Naive thymus-derived CD4-positive, alpha-beta T cell (primary cell): ENCODE measurements at regions not wholly inside any gene's neighbourhood (a gene's known extent, or its start where the extent isn't known, plus 50 kb on each side); places are given as distances from the start of the nearest gene placed in this dataset.
"Not testable (repeated sequence)": the region's sequence is repeated elsewhere in the genome, so short reads cannot be mapped to it uniquely, and the experiment has no call there.

ENCODE experiments used
- ATAC-seq: fragments of 150-1000 bp; cut with Tn5 transposase; 2 replicates; pipeline ENCODE4 v1.10.0; 2021; ENCODE audit warnings: mild to moderate bottlenecking, moderate library complexity
- CTCF ChIA-PET: fragments of 350-600 bp; sonication (Branson Sonifier 250); formaldehyde crosslinking; loops from one replicate; lab custom pipeline; 2021; ENCODE audit warnings: antibody characterized with exemption; lab: Charles Lee
- POLR2A ChIA-PET: fragments of 350-600 bp; sonication (Branson Sonifier 250); formaldehyde crosslinking; loops from one replicate; lab custom pipeline; 2021; ENCODE audit warnings: antibody characterized with exemption, inconsistent platforms; lab: Charles Lee
- DNase-seq, 9 donors: peaks; one replicate each; pipeline versions ENCODE4 v3.0.0 to v3.0.0-alpha.2; 2020 to 2022; ENCODE audit warnings: mixed read lengths in 1 of 9
- H3K27ac ChIP-seq: one replicate; pipeline ENCODE4 v1.7.0; 2013; ENCODE audit warnings: mild to moderate bottlenecking, low read depth, low read length, moderate library complexity
- H3K27me3 ChIP-seq, 2 donors: one replicate each; pipeline ENCODE4 v1.7.0; 2013; ENCODE audit warnings: low read length in 2 of 2, mild to moderate bottlenecking in 2 of 2, moderate library complexity in 2 of 2; ENCODE audit not compliant: control insufficient read depth in 2 of 2, insufficient read depth in 2 of 2
- H3K36me3 ChIP-seq, 3 experiments: 1 replicate in 2 of 3; 2 replicates in 1 of 3; pipeline ENCODE4 v1.7.0; 2013; ENCODE audit warnings: low read length in 3 of 3, mild to moderate bottlenecking in 3 of 3, moderate library complexity in 1 of 3; ENCODE audit not compliant: insufficient read depth in 3 of 3, control insufficient read depth in 2 of 3
- H3K4me1 ChIP-seq, 2 donors: one replicate each; pipeline ENCODE4 v1.7.0; 2013; ENCODE audit warnings: low read length in 2 of 2, mild to moderate bottlenecking in 2 of 2, moderate library complexity in 1 of 2; ENCODE audit not compliant: control insufficient read depth in 2 of 2, insufficient read depth in 2 of 2
- H3K4me3 ChIP-seq: 2 replicates; pipeline ENCODE4 v1.7.0; 2013; ENCODE audit warnings: mild to moderate bottlenecking, low read length
- H3K9me3 ChIP-seq, 3 experiments: 1 replicate in 2 of 3; 2 replicates in 1 of 3; pipeline ENCODE4 v1.7.0; 2013; ENCODE audit warnings: low read length in 3 of 3; ENCODE audit not compliant: control insufficient read depth in 2 of 3
- H3K27ac Mint-ChIP-seq, 9 donors: one replicate each; pipeline ENCODE4 v1.8.0; 2020 to 2022; ENCODE audit warnings: mixed read lengths in 9 of 9, mild to moderate bottlenecking in 8 of 9, moderate library complexity in 5 of 9, inconsistent platforms in 2 of 9
- H3K27me3 Mint-ChIP-seq, 5 donors: one replicate each; pipeline ENCODE4 v1.8.0; 2021 to 2022; ENCODE audit warnings: mixed read lengths in 5 of 5, mild to moderate bottlenecking in 1 of 5
- H3K36me3 Mint-ChIP-seq, 5 donors: one replicate each; pipeline ENCODE4 v1.8.0; 2020 to 2022; ENCODE audit warnings: mixed read lengths in 5 of 5, mild to moderate bottlenecking in 3 of 5, inconsistent platforms in 1 of 5
- H3K4me1 Mint-ChIP-seq, 7 donors: one replicate each; pipeline ENCODE4 v1.8.0; 2020 to 2022; ENCODE audit warnings: mixed read lengths in 7 of 7, mild to moderate bottlenecking in 3 of 7, inconsistent platforms in 1 of 7
- H3K4me3 Mint-ChIP-seq, 10 donors: one replicate each; pipeline ENCODE4 v1.8.0; 2020 to 2022; ENCODE audit warnings: mild to moderate bottlenecking in 10 of 10, mixed read lengths in 10 of 10, moderate library complexity in 6 of 10, inconsistent platforms in 2 of 10
- H3K9me3 Mint-ChIP-seq, 11 donors: one replicate each; pipeline ENCODE4 v1.8.0; 2020 to 2022; ENCODE audit warnings: mixed read lengths in 11 of 11, mild to moderate bottlenecking in 4 of 11, inconsistent platforms in 1 of 11, moderate library complexity in 1 of 11
- intact Hi-C, 2 donors: fragments of 100-400 bp; cut with micrococcal nuclease; formaldehyde crosslinking; loops; one replicate each; pipeline ENCODE4 v1.15.1; 2023

GRCh38 chr6:90887764-90888163 is 300.9 kb upstream of the MAP3K7 start:
- ATAC-seq (no peak), DNase-seq (no peak)
- H3K4me1 ChIP-seq, result no peaks in the 10 kb centered on the region
- H3K4me3 ChIP-seq, result no peak overlapping the region
- ChIA-PET CTCF (no interaction called here), POLR2A (no interaction called here)
- no peaks in the 10 kb centered on the region for H3K36me3 Mint-ChIP-seq
- no peaks in the 10 kb centered on the region for H3K27me3 ChIP-seq
- no peak overlapping the region for H3K27ac Mint-ChIP-seq
- H3K4me1 Mint-ChIP-seq, result no peaks in the 10 kb centered on the region
- no peak overlapping the region for H3K4me3 Mint-ChIP-seq
- no peaks in the 10 kb centered on the region for H3K9me3 ChIP-seq
- H3K9me3 Mint-ChIP-seq, result peaks cover 0 to 20% (median 10%) of the 10 kb centered on the region in 11 donors
- H3K36me3 ChIP-seq, result no peaks in the 10 kb centered on the region
- no peak overlapping the region for H3K27ac ChIP-seq
- peaks cover 2 to 30% (median 7%) of the 10 kb centered on the region in 5 donors for H3K27me3 Mint-ChIP-seq
- intact Hi-C loops, result no loop called here

DNA sequence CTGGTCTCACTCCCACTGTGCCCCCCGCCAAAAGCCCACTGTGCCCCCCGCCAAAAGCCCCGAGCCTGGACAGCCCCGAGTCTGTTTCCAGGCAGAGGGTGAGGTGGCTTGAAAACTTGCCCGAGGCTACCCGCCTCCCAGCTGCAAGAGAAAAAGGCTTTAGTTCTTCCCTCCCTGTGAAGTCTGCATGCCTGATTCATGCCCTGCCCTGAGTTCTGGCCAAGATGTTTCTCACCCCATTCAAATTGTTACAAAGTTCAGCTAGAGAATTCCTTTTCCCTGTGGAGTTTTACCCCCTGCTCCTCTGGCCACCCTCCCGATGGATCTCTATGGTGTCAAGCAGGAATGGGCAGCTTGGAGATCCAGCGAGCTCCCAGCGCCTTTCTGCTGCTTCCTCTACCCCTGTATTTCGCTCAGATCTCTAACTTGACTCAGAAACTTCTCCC is 298.8 kb upstream of the MAP3K7 start:
- no peaks in the 10 kb centered on the region for H3K4me1 ChIP-seq
- ATAC-seq (no peak), DNase-seq (no peak)
- Mint-ChIP-seq H3K4me1 (no peaks in the 10 kb centered on the region), H3K4me3 (no peak overlapping the region), H3K36me3 (peaks cover 0 to 3% (median 0%) of the 10 kb centered on the region in 5 donors), H3K9me3 (peaks cover 2 to 35% (median 14%) of the 10 kb centered on the region in 11 donors), H3K27ac (no peak overlapping the region), H3K27me3 (peaks cover 3 to 30% (median 13%) of the 10 kb centered on the region in 5 donors)
- H3K36me3 ChIP-seq, result no peaks in the 10 kb centered on the region
- intact Hi-C loops, result no loop called here
- H3K4me3 ChIP-seq, result no peak overlapping the region
- H3K9me3 ChIP-seq, result no peaks in the 10 kb centered on the region
- H3K27me3 ChIP-seq, result no peaks in the 10 kb centered on the region
- POLR2A ChIA-PET, result no interaction called here
- no peak overlapping the region for H3K27ac ChIP-seq
- CTCF ChIA-PET, result no interaction called here

DNA sequence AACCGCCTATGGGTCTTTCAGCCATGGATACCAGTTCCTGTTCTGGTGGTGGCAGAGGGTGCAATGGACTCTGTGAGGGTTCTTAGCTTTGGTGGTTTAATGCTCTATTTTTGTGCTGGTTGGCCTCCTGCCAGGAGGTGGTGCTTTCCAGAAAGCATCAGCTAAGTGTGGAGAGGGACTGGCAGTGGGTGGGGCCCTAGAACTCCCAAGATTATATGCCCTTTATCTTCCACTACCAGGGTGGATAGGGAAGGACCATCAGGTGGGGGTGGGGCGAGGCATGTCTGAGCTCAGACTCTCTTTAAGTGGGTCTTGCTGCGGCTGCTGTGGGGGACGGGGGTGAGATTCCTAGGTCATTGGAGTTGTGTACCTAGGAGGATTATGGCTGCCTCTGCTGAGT is 298.3 kb upstream of the MAP3K7 start:
- H3K27ac ChIP-seq, H3K36me3 Mint-ChIP-seq, H3K36me3 ChIP-seq, H3K4me3 Mint-ChIP-seq, intact Hi-C loops, H3K4me1 ChIP-seq, POLR2A ChIA-PET, H3K4me1 Mint-ChIP-seq, H3K27ac Mint-ChIP-seq, ATAC-seq, H3K27me3 ChIP-seq, DNase-seq, H3K9me3 ChIP-seq, H3K4me3 ChIP-seq: not testable (repeated sequence)
- Mint-ChIP-seq H3K9me3 (peaks cover 2 to 38% (median 14%) of the 10 kb centered on the region in 11 donors), H3K27me3 (peaks cover 3 to 30% (median 13%) of the 10 kb centered on the region in 5 donors)
- CTCF ChIA-PET, result interaction anchor here (0.7 kb wide), 1 partner anchor 12 kb away, joined by 3 read pairs; no protein-coding TSS in a partner anchor

DNA sequence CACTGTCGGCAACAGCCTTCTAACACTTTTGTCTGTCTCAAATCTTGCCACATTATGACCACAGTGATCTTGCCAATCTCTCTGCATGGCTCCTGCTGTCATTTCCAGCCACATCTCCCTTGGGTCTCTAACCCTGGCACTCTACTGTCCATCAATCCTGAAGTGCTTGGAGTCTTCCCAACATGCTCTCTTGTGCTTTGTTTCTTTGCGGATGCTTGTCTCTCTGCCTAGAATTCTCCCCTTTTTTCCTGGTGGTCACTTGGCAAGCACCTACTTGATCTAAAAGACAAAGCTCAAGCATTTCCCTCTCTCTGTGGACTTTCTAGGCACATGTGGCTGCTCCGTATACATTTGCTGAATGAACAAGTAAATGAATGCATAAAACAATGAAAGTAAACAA is 290.7 kb upstream of the MAP3K7 start:
- no peaks in the 10 kb centered on the region for H3K36me3 ChIP-seq
- no peak overlapping the region for H3K4me3 ChIP-seq
- H3K27ac ChIP-seq, result no peak overlapping the region
- intact Hi-C loops, result no loop called here
- ChIA-PET CTCF (no interaction called here), POLR2A (no interaction called here)
- ATAC-seq (no peak), DNase-seq (no peak)
- H3K27me3 ChIP-seq, result no peaks in the 10 kb centered on the region
- Mint-ChIP-seq H3K9me3 (peaks cover 3 to 27% (median 8%) of the 10 kb centered on the region in 11 donors), H3K36me3 (peaks cover 0 to 3% (median 0%) of the 10 kb centered on the region in 5 donors), H3K4me1 (no peaks in the 10 kb centered on the region), H3K27ac (no peak overlapping the region), H3K27me3 (peaks cover 10 to 25% (median 14%) of the 10 kb centered on the region in 5 donors), H3K4me3 (no peak overlapping the region)
- H3K9me3 ChIP-seq, result no peaks in the 10 kb centered on the region
- no peaks in the 10 kb centered on the region for H3K4me1 ChIP-seq

- H3K27ac Mint-ChIP-seq, result no peak overlapping the region
- peaks cover 17 to 29% (median 27%) of the 10 kb centered on the region in 5 donors for H3K27me3 Mint-ChIP-seq
- Histone ChIP-seq H3K36me3 (no peaks in the 10 kb centered on the region), H3K4me1 (no peaks in the 10 kb centered on the region), H3K27me3 (no peaks in the 10 kb centered on the region), H3K4me3 (no peak overlapping the region), H3K27ac (no peak overlapping the region), H3K9me3 (no peaks in the 10 kb centered on the region)
- ATAC-seq, result no peak
- ChIA-PET CTCF (no interaction called here), POLR2A (no interaction called here)
- no peak overlapping the region for H3K4me3 Mint-ChIP-seq
- H3K36me3 Mint-ChIP-seq, result no peaks in the 10 kb centered on the region
- H3K9me3 Mint-ChIP-seq, result peaks cover 0 to 7% (median 4%) of the 10 kb centered on the region in 11 donors
- intact Hi-C loops, result no loop called here
- DNase-seq, result no peak
- no peaks in the 10 kb centered on the region for H3K4me1 Mint-ChIP-seq
These were observed 288.1 kb upstream of the MAP3K7 start for GRCh38 chr6:90874931-90875330.

DNA sequence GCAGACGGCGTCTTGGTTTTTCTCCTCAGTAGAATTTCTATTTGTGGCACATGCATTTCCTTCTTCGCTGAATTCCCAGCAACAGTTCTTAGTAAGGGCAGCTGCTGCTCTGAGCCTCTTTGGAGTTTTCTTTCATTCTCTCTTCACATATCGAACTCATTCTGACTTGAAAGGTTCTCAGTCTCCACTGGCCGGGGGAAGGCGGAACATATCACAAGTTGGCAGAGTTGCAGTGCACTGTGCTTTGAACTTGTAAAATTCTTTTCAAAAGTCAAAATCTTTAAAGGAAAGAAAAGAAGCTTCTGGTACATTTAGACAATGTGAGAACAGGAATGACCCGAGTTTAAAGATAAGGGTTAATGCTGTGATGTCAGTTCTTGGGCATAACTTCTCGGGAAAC is 286.1 kb upstream of the MAP3K7 start:
- Mint-ChIP-seq H3K4me3 (no peak overlapping the region), H3K27me3 (peaks cover 17 to 35% (median 26%) of the 10 kb centered on the region in 5 donors), H3K36me3 (no peaks in the 10 kb centered on the region), H3K9me3 (peaks cover 0 to 5% (median 0%) of the 10 kb centered on the region in 11 donors), H3K4me1 (no peaks in the 10 kb centered on the region), H3K27ac (no peak overlapping the region)
- POLR2A ChIA-PET, result no interaction called here
- Histone ChIP-seq H3K36me3 (no peaks in the 10 kb centered on the region), H3K27me3 (no peaks in the 10 kb centered on the region), H3K27ac (no peak overlapping the region), H3K4me3 (no peak overlapping the region), H3K4me1 (no peaks in the 10 kb centered on the region), H3K9me3 (no peaks in the 10 kb centered on the region)
- DNase-seq (no peak), ATAC-seq (no peak)
- CTCF ChIA-PET, result no interaction called here
- intact Hi-C loops, result no loop called here

DNA sequence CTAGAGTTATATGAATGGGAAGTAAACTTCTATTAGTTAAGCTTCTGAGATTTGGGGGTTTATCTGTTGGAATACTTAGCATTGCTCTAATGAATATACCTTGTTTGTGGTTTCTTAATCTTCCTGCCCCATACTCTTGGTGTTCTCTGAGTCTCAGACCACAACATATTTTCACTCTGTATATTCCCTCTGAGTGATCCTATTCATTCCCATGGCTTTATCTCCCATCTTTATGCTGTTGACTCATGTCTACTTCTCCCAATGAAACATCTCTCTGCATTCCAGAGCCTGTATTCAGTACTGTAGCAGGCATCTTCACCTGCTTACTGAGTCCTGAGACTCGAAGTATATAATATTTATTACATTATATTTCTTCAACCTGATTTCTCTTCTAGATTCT is 283.7 kb upstream of the MAP3K7 start:
- H3K4me1 ChIP-seq, result no peaks in the 10 kb centered on the region
- H3K4me3 ChIP-seq, result no peak overlapping the region
- H3K9me3 ChIP-seq, result no peaks in the 10 kb centered on the region
- Mint-ChIP-seq H3K27me3 (peaks cover 13 to 28% (median 21%) of the 10 kb centered on the region in 5 donors), H3K36me3 (no peaks in the 10 kb centered on the region), H3K9me3 (peaks cover 0 to 2% (median 0%) of the 10 kb centered on the region in 11 donors), H3K27ac (no peak overlapping the region), H3K4me1 (no peaks in the 10 kb centered on the region), H3K4me3 (no peak overlapping the region)
- no peaks in the 10 kb centered on the region for H3K36me3 ChIP-seq
- no peak for ATAC-seq
- no peaks in the 10 kb centered on the region for H3K27me3 ChIP-seq
- no peak for DNase-seq
- ChIA-PET POLR2A (no interaction called here), CTCF (no interaction called here)
- intact Hi-C loops, result no loop called here
- H3K27ac ChIP-seq, result no peak overlapping the region
